Liver (tissue), 8 donors: ENCODE measurements at regions not wholly inside any gene's neighbourhood (a gene's known extent, or its start where the extent isn't known, plus 50 kb on each side); places are given as distances from the start of the nearest gene placed in this dataset.

Source experiments
- DNase-seq: peaks from one replicate; pipeline ENCODE4 v3.0.0-alpha.2; 2017; ENCODE audit warnings: low spot score
- H3K27ac ChIP-seq, 2 donors: one replicate each; pipeline ENCODE4 v1.7.0; 2013; ENCODE audit warnings: inconsistent platforms in 2 of 2, low read length in 2 of 2, control low read depth in 1 of 2, low read depth in 1 of 2, mild to moderate bottlenecking in 1 of 2
- H3K27me3 ChIP-seq, 4 donors: one replicate each; pipeline versions ENCODE4 v1.6.1 to v1.7.0; 2013; ENCODE audit warnings: low read length in 3 of 4, inconsistent platforms in 1 of 4, mild to moderate bottlenecking in 1 of 4, moderate library complexity in 1 of 4; ENCODE audit not compliant: control insufficient read depth in 4 of 4, insufficient read depth in 4 of 4
- H3K36me3 ChIP-seq, 4 donors: one replicate each; pipeline versions ENCODE4 v1.6.1 to v1.7.0; 2013; ENCODE audit warnings: low read length in 3 of 4, mild to moderate bottlenecking in 3 of 4, low read depth in 1 of 4, moderate library complexity in 1 of 4; ENCODE audit not compliant: control insufficient read depth in 4 of 4, insufficient read depth in 3 of 4
- H3K4me1 ChIP-seq, 4 donors: one replicate each; pipeline versions ENCODE4 v1.6.1 to v1.7.0; 2013; ENCODE audit warnings: low read length in 3 of 4, mild to moderate bottlenecking in 3 of 4, moderate library complexity in 1 of 4; ENCODE audit not compliant: control insufficient read depth in 4 of 4, insufficient read depth in 4 of 4
- H3K4me3 ChIP-seq, 3 donors: one replicate each; pipeline versions ENCODE4 v1.6.1 to v1.7.0; 2013; ENCODE audit warnings: low read length in 3 of 3, control low read depth in 1 of 3, low read depth in 1 of 3, mild to moderate bottlenecking in 1 of 3
- H3K9ac ChIP-seq, 2 donors: one replicate each; pipeline ENCODE4 v1.7.0; 2013; ENCODE audit warnings: low read length in 2 of 2, mild to moderate bottlenecking in 2 of 2, moderate library complexity in 2 of 2, control low read depth in 1 of 2, low read depth in 1 of 2
- H3K9me3 ChIP-seq, 4 donors: one replicate each; pipeline versions ENCODE4 v1.6.1 to v1.7.0; 2013; ENCODE audit warnings: low read length in 3 of 4; ENCODE audit not compliant: control insufficient read depth in 4 of 4
- ATF3 ChIP-seq: IDR thresholded peaks from 2 replicates; pipeline ENCODE4 v1.6.1; 2016; ENCODE audit warnings: antibody characterized with exemption
- CTCF ChIP-seq: fragments of 150-350 bp; IDR thresholded peaks from 2 replicates; pipeline ENCODE4 v1.5.1; 2017; ENCODE audit warnings: improper control_type of control experiment, low read depth, low read length; ENCODE audit not compliant: missing input control
- EGR1 ChIP-seq, 2 donors: IDR thresholded peaks; 2 replicates each; pipeline ENCODE4 v1.6.1; 2016 to 2018; ENCODE audit warnings: antibody characterized with exemption in 2 of 2, low read depth in 2 of 2
- FOXA1 ChIP-seq: IDR thresholded peaks from 2 replicates; pipeline ENCODE4 v1.6.1; 2016; ENCODE audit warnings: antibody characterized with exemption
- FOXA2 ChIP-seq: IDR thresholded peaks from 2 replicates; pipeline ENCODE4 v1.6.1; 2016; ENCODE audit warnings: antibody characterized with exemption
- HNF4A ChIP-seq, 2 donors: conservative IDR thresholded peaks; 2 replicates each; pipeline ENCODE4 v1.6.1; 2016; ENCODE audit warnings: antibody characterized with exemption in 2 of 2, mild to moderate bottlenecking in 2 of 2
- JUND ChIP-seq, 2 donors: IDR thresholded peaks; 2 replicates each; pipeline ENCODE4 v1.6.1; 2016; ENCODE audit warnings: antibody characterized with exemption in 2 of 2
- NR2F2 ChIP-seq: IDR thresholded peaks from 2 replicates; pipeline ENCODE4 v1.6.1; 2016; ENCODE audit warnings: antibody characterized with exemption
- RAD21 ChIP-seq, 2 donors: IDR thresholded peaks; 2 replicates each; pipeline ENCODE4 v1.6.1; 2016; ENCODE audit warnings: antibody characterized with exemption in 2 of 2, mild to moderate bottlenecking in 2 of 2
- REST ChIP-seq: IDR thresholded peaks from 2 replicates; pipeline ENCODE4 v1.6.1; 2016; ENCODE audit warnings: antibody characterized with exemption, mild to moderate bottlenecking
- RXRA ChIP-seq, 2 donors: IDR thresholded peaks; 2 replicates each; pipeline ENCODE4 v1.6.1; 2017 to 2018; ENCODE audit warnings: antibody characterized with exemption in 2 of 2, mild to moderate bottlenecking in 1 of 2
- SP1 ChIP-seq: IDR thresholded peaks from 2 replicates; pipeline ENCODE4 v1.6.1; 2018; ENCODE audit warnings: antibody characterized with exemption, mild to moderate bottlenecking
- TAF1 ChIP-seq: conservative IDR thresholded peaks from 2 replicates; pipeline ENCODE4 v1.6.1; 2016; ENCODE audit warnings: antibody characterized with exemption, mild to moderate bottlenecking
- YY1 ChIP-seq: IDR thresholded peaks from 2 replicates; pipeline ENCODE4 v1.6.1; 2016; ENCODE audit warnings: antibody characterized with exemption, mild to moderate bottlenecking
- WGBS: extraction: QIAGEN DNeasy Blood & Tissue Kit; methylation state at CpG from one replicate; pipeline ENCODE4 v1.1.7; 2013; 5-methylcytosine and 5-hydroxymethylcytosine counted together
- donor health status: healthy.
- donor health status: healthy.
- donor health status: healthy.
- donor health status: healthy.
- donor health status: healthy.

- no peak for DNase-seq
- no peak overlapping the region for H3K27ac ChIP-seq
- no peak overlapping the region for H3K9ac ChIP-seq
Measured at GRCh38 chr12:24226745-24227350, 277.4 kb upstream of the SOX5 start.

GRCh38 chr12:24224401-24224800, 274.9 kb upstream of the SOX5 start:
- no peaks in the 10 kb centered on the region for H3K27me3 ChIP-seq
- DNase-seq: no peak
- no peak overlapping the region for H3K4me3 ChIP-seq
- no peaks in the 10 kb centered on the region for H3K4me1 ChIP-seq
- no peaks in the 10 kb centered on the region for H3K9me3 ChIP-seq
- H3K36me3 ChIP-seq: no peaks in the 10 kb centered on the region
- H3K9ac ChIP-seq: no peak overlapping the region
- no peak overlapping the region for H3K27ac ChIP-seq
- TF ChIP-seq EGR1 (IDR thresholded peaks at IDR 0.05; ENCODE audit: low read depth in 2 of 2) (no peak), CTCF (no peak), RXRA (IDR thresholded peaks at IDR 0.05) (no peak), NR2F2 (no peak), FOXA2 (no peak), ATF3 (no peak), REST (no peak), FOXA1 (no peak), JUND (IDR thresholded peaks at IDR 0.05) (no peak), HNF4A (conservative IDR thresholded peaks at IDR 0.05) (no peak), TAF1 (no peak)

More at GRCh38 chr12:24226745-24227350, 277.4 kb upstream of the SOX5 start:
- TF ChIP-seq RXRA (IDR thresholded peaks at IDR 0.05) (no peak), JUND (IDR thresholded peaks at IDR 0.05) (no peak), HNF4A (conservative IDR thresholded peaks at IDR 0.05) (no peak), YY1 (no peak), SP1 (no peak), CTCF (no peak), NR2F2 (no peak), RAD21 (IDR thresholded peaks at IDR 0.05) (no peak), FOXA1 (no peak), REST (no peak)
- H3K27me3 ChIP-seq: no peaks in the 10 kb centered on the region
- WGBS: 74% methylated on average over 9 of the region's 9 CpGs
- no peaks in the 10 kb centered on the region for H3K4me1 ChIP-seq
- no peaks in the 10 kb centered on the region for H3K9me3 ChIP-seq
- H3K36me3 ChIP-seq: no peaks in the 10 kb centered on the region
- no peak overlapping the region for H3K4me3 ChIP-seq
